WTC11 (cell line): ENCODE measurements at regions not wholly inside any gene's neighbourhood (a gene's known extent, or its start where the extent isn't known, plus 50 kb on each side); places are given as distances from the start of the nearest gene placed in this dataset.

Source experiments
- ATAC-seq: fragments of 200-7000 bp; cut with Tn5 transposase; 2 replicates; pipeline ENCODE4 v1.10.0; 2021; ENCODE audit warnings: mild to moderate bottlenecking, moderate library complexity
- CTCF ChIA-PET: fragments of 300-600 bp; sonication (Branson Sonifier 250); formaldehyde crosslinking; loops from one replicate; lab custom pipeline; 2021; ENCODE audit warnings: antibody characterized with exemption; lab: Charles Lee
- POLR2A ChIA-PET: fragments of 350-600 bp; sonication (Branson Sonifier 250); formaldehyde crosslinking; loops from one replicate; lab custom pipeline; 2021; ENCODE audit warnings: antibody characterized with exemption; lab: Charles Lee
- DNase-seq: peaks from one replicate; pipeline ENCODE4 v3.0.0; 2021; ENCODE audit warnings: low spot score
- H3K27ac Mint-ChIP-seq: 2 replicates; pipeline ENCODE4 v1.8.0; 2021; ENCODE audit warnings: mixed read lengths
- H3K27me3 Mint-ChIP-seq: 2 replicates; pipeline ENCODE4 v1.8.0; 2021; ENCODE audit warnings: low read depth, mild to moderate bottlenecking, moderate library complexity, mixed read lengths
- H3K36me3 Mint-ChIP-seq: 2 replicates; pipeline ENCODE4 v1.8.0; 2021; ENCODE audit warnings: mixed read lengths
- H3K4me1 Mint-ChIP-seq: 2 replicates; pipeline ENCODE4 v1.8.0; 2022; ENCODE audit warnings: mixed read lengths
- H3K4me3 Mint-ChIP-seq: 2 replicates; pipeline ENCODE4 v1.8.0; 2021; ENCODE audit warnings: mild to moderate bottlenecking, moderate library complexity, mixed read lengths
- H3K9me3 Mint-ChIP-seq: 2 replicates; pipeline ENCODE4 v1.8.0; 2021; ENCODE audit warnings: mixed read lengths
- ATF2 ChIP-seq: sonication (generic); formaldehyde crosslinking; IDR thresholded peaks from 2 replicates; pipeline ENCODE4 v1.8.1; 2022; ENCODE audit warnings: low read depth, missing genetic modification reagents, borderline replicate concordance
- ATF6 ChIP-seq: sonication (generic); formaldehyde crosslinking; IDR thresholded peaks from 2 replicates; pipeline ENCODE4 v1.8.1; 2023; ENCODE audit warnings: mild to moderate bottlenecking, missing genetic modification reagents
- CDX4 ChIP-seq: fragments of 250-450 bp; sonication (Bioruptor Pico); IDR thresholded peaks from 2 replicates; pipeline ENCODE4 v1.9.0; 2021; ENCODE audit warnings: moderate library complexity, mild to moderate bottlenecking, inconsistent platforms, borderline replicate concordance
- CREM ChIP-seq: sonication (generic); formaldehyde crosslinking; IDR thresholded peaks from 2 replicates; pipeline ENCODE4 v1.8.1; 2022; ENCODE audit warnings: mild to moderate bottlenecking, missing genetic modification reagents, moderate library complexity
- KAT7 ChIP-seq: sonication (generic); formaldehyde crosslinking; IDR thresholded peaks from 2 replicates; pipeline ENCODE4 v1.8.1; 2023; ENCODE audit warnings: missing genetic modification reagents, mild to moderate bottlenecking, borderline replicate concordance
- MXD4 ChIP-seq: fragments of 250-450 bp; sonication (Bioruptor Pico); IDR thresholded peaks from 2 replicates; pipeline ENCODE4 v1.8.0; 2021; ENCODE audit warnings: mild to moderate bottlenecking, moderate library complexity, borderline replicate concordance
- NFE2L1 ChIP-seq: sonication (generic); formaldehyde crosslinking; IDR thresholded peaks from 2 replicates; pipeline ENCODE4 v1.8.1; 2023; ENCODE audit warnings: missing genetic modification reagents
- NR2C2 ChIP-seq: sonication (generic); formaldehyde crosslinking; IDR thresholded peaks from 2 replicates; pipeline ENCODE4 v1.8.0; 2022; ENCODE audit warnings: mild to moderate bottlenecking, missing genetic modification reagents
- NR3C1 ChIP-seq: sonication (generic); formaldehyde crosslinking; conservative IDR thresholded peaks from 2 replicates; pipeline ENCODE4 v1.8.1; 2023; ENCODE audit warnings: low read depth, mild to moderate bottlenecking, missing genetic modification reagents
- SMAD4 ChIP-seq: sonication (generic); formaldehyde crosslinking; IDR thresholded peaks from 2 replicates; pipeline ENCODE4 v1.8.0; 2022; ENCODE audit warnings: mild to moderate bottlenecking, missing genetic modification reagents
- ZNF121 ChIP-seq: sonication (generic); formaldehyde crosslinking; IDR thresholded peaks from 2 replicates; pipeline ENCODE4 v1.8.0; 2023; ENCODE audit warnings: missing genetic modification reagents
- ZNF317 ChIP-seq: sonication (generic); formaldehyde crosslinking; IDR thresholded peaks from 2 replicates; pipeline ENCODE4 v1.8.1; 2023; ENCODE audit warnings: low read depth, mild to moderate bottlenecking, moderate library complexity, missing genetic modification reagents, borderline replicate concordance
- ZNF425 ChIP-seq: fragments of 250-450 bp; sonication (Bioruptor Pico); conservative IDR thresholded peaks from 2 replicates; pipeline ENCODE4 v1.9.0; 2021; ENCODE audit warnings: mild to moderate bottlenecking
- TF ChIP-seq, protein P1 (sequence below): sonication (generic); formaldehyde crosslinking; conservative IDR thresholded peaks from 2 replicates; pipeline ENCODE4 v1.8.1; 2023; ENCODE audit warnings: mild to moderate bottlenecking, low read depth, missing genetic modification reagents, moderate library complexity
- TF ChIP-seq, protein P2 (sequence below): sonication (generic); formaldehyde crosslinking; IDR thresholded peaks from 2 replicates; pipeline ENCODE4 v1.8.1; 2023; ENCODE audit warnings: mild to moderate bottlenecking, missing genetic modification reagents

DNA sequence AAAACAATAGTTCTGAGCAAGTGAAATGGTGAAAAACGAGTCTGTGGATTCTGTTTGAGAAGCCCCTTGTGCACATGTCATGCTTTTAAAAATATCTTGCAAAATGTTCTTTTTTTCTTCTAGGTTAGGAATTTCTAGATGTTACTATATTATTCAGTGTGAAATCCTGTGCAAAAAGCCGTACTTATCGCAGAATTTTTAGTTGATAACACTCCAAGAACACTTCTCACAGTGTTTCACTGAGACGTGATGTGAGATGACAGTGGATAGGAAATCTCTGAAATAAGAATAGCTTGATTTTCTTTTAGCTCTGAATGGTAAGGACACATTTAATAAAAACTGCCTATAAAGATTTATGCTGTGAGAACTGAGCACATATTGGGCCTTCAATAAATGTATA is 234.5 kb downstream of the SNAPC1 start:
- no peak for TF ChIP-seq SMAD4 (CRISPR knock-in tag)
- TF ChIP-seq, protein P1, sequence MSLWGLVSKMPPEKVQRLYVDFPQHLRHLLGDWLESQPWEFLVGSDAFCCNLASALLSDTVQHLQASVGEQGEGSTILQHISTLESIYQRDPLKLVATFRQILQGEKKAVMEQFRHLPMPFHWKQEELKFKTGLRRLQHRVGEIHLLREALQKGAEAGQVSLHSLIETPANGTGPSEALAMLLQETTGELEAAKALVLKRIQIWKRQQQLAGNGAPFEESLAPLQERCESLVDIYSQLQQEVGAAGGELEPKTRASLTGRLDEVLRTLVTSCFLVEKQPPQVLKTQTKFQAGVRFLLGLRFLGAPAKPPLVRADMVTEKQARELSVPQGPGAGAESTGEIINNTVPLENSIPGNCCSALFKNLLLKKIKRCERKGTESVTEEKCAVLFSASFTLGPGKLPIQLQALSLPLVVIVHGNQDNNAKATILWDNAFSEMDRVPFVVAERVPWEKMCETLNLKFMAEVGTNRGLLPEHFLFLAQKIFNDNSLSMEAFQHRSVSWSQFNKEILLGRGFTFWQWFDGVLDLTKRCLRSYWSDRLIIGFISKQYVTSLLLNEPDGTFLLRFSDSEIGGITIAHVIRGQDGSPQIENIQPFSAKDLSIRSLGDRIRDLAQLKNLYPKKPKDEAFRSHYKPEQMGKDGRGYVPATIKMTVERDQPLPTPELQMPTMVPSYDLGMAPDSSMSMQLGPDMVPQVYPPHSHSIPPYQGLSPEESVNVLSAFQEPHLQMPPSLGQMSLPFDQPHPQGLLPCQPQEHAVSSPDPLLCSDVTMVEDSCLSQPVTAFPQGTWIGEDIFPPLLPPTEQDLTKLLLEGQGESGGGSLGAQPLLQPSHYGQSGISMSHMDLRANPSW (CRISPR knock-in tag): no peak
- TF ChIP-seq CDX4 (CRISPR knock-in tag): no peak
- TF ChIP-seq MXD4: no peak
- TF ChIP-seq NR2C2 (CRISPR knock-in tag): no peak
- TF ChIP-seq NR3C1 (CRISPR knock-in tag): no peak
- TF ChIP-seq KAT7 (CRISPR knock-in tag): no peak
- no peak for TF ChIP-seq ZNF425
- TF ChIP-seq ZNF317 (CRISPR knock-in tag): no peak
- no peak for TF ChIP-seq CREM (CRISPR knock-in tag)
- no peak for TF ChIP-seq ATF6 (CRISPR knock-in tag)
- TF ChIP-seq ATF2: no peak
- no peak overlapping the region for H3K27ac Mint-ChIP-seq
- no peak for DNase-seq
- no peak overlapping the region for H3K4me3 Mint-ChIP-seq
- no peaks in the 10 kb centered on the region for H3K27me3 Mint-ChIP-seq
- POLR2A ChIA-PET: no interaction called here
- H3K4me1 Mint-ChIP-seq: no peaks in the 10 kb centered on the region
- no peaks in the 10 kb centered on the region for H3K36me3 Mint-ChIP-seq
- H3K9me3 Mint-ChIP-seq: no peaks in the 10 kb centered on the region
- CTCF ChIA-PET: no interaction called here
- ATAC-seq: no peak

DNA sequence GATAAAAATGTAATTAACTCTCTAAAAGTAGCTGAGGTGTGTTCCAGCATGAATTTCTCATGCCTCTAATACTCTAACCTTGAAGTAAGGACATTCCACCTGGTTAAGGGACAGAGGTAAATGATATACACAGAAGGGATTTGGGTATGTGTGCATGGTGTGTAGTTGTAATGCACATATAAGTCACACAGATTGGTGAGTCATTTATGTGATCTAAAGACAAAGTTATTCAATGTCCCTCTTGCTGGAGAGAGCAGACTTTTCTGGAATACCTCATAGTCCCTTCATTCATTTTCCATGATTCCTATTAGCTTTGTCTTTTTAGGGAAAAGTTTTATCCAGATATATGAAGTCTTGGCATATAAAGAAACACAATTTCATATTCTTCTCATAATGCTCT is 234.9 kb downstream of the SNAPC1 start:
- DNase-seq (no peak), ATAC-seq (no peak)
- no peaks in the 10 kb centered on the region for H3K36me3 Mint-ChIP-seq
- ChIA-PET POLR2A (no interaction called here), CTCF (no interaction called here)
- H3K27me3 Mint-ChIP-seq: no peaks in the 10 kb centered on the region
- H3K4me3 Mint-ChIP-seq: no peak overlapping the region
- no peak overlapping the region for H3K27ac Mint-ChIP-seq
- no peaks in the 10 kb centered on the region for H3K9me3 Mint-ChIP-seq
- no peak for TF ChIP-seq ZNF121 (CRISPR knock-in tag)
- no peak for TF ChIP-seq NFE2L1 (CRISPR knock-in tag)
- TF ChIP-seq, protein P2, sequence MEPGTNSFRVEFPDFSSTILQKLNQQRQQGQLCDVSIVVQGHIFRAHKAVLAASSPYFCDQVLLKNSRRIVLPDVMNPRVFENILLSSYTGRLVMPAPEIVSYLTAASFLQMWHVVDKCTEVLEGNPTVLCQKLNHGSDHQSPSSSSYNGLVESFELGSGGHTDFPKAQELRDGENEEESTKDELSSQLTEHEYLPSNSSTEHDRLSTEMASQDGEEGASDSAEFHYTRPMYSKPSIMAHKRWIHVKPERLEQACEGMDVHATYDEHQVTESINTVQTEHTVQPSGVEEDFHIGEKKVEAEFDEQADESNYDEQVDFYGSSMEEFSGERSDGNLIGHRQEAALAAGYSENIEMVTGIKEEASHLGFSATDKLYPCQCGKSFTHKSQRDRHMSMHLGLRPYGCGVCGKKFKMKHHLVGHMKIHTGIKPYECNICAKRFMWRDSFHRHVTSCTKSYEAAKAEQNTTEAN: no peak
- H3K4me1 Mint-ChIP-seq: peaks cover 3% of the 10 kb centered on the region; the same call in 1 of the 2 replicates
